DND-41 (cell line): ENCODE measurements at regions not wholly inside any gene's neighbourhood (a gene's known extent, or its start where the extent isn't known, plus 50 kb on each side); places are given as distances from the start of the nearest gene placed in this dataset.

ENCODE experiments used
- CTCF ChIP-seq: IDR thresholded peaks from 2 replicates; pipeline ENCODE4 v1.5.1; 2012; ENCODE audit warnings: borderline replicate concordance, low read length, moderate library complexity, mild to moderate bottlenecking; ENCODE audit not compliant: poor library complexity, severe bottlenecking; ENCODE audit errors: extremely low read depth
- EZH2 ChIP-seq: IDR thresholded peaks from 3 replicates; pipeline ENCODE4 v1.6.1; 2012; ENCODE audit warnings: borderline replicate concordance, low read depth, mild to moderate bottlenecking, moderate library complexity, low read length, inconsistent platforms; ENCODE audit not compliant: severe bottlenecking

GRCh38 chr7:52064493-52064892 lies 747.9 kb upstream of the COBL start:
- TF ChIP-seq CTCF, result no peak
- TF ChIP-seq EZH2, result no peak
